Mesenteric fat pad (tissue), 1 donor: ENCODE measurements at regions not wholly inside any gene's neighbourhood (a gene's known extent, or its start where the extent isn't known, plus 50 kb on each side); places are given as distances from the start of the nearest gene placed in this dataset.

Experiments used
- DNase-seq: peaks from one replicate; pipeline ENCODE4 v3.0.0-alpha.2; 2020; ENCODE audit warnings: low spot score
- donor health status: DM: yes; HTN: yes; CAD: no.

DNA sequence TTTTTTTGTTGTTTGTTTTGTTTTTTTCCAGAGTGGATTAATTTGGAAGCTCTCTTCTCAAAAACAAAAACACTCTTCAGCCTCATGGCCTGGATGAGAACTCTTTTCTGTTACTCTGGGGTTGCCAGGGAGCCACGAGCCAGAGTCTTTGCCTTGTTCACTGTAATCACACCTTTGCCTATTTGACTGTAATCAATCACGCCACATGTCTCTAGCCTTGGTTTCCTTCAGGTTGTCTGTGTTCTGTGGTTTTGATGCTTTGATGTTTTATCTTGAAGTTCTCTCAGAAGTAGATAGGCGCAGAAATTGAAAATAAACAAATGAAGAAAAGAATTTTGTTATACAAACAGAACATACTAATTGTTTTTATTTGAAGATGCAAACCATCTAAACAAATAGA is 62.3 kb upstream of the IGF1R start:
- DNase-seq, result no peak

GRCh38 chr15:98592136-98592535 is 56.2 kb upstream of the IGF1R start:
- DNase-seq, result no peak

- no peak for DNase-seq
These were observed 52.2 kb upstream of the IGF1R start for GRCh38 chr15:98596131-98596530.

GRCh38 chr15:98596885-98597392 is 51.4 kb upstream of the IGF1R start:
- no peak for DNase-seq

GRCh38 chr15:98597666-98598065 is 50.7 kb upstream of the IGF1R start:
- DNase-seq, result no peak
